ENCODE measurements at regions not wholly inside any gene's neighbourhood (a gene's known extent, or its start where the extent isn't known, plus 50 kb on each side); places are given as distances from the start of the nearest gene placed in this dataset.
A peak's percentile ranks its signal among the peaks of the same experiment; 100 is the strongest.

GRCh38 chr4:63922146-63922545 lies 487.1 kb downstream of the TECRL start:
- BruUV-seq (replicated peaks): no TSS peak
- no peaks in the 10 kb centered on the region for H3K9me3 ChIP-seq (ENCODE audit: control insufficient read depth, insufficient read depth, low read depth, low read length)
- in situ Hi-C loops (cut with HindIII; ENCODE audit: low pct_unique_long_range_greater_than_20kb, low sequenced_read_pairs): no loop called here
- TF ChIP-seq POLR2AphosphoS5 (IDR thresholded peaks at IDR 0.05; ENCODE audit: low read depth, low read length) (no peak), CTCF (IDR thresholded peaks at IDR 0.05) (no peak), TCF7L2 (IDR thresholded peaks at IDR 0.05; ENCODE audit: low read depth, low read length) (no peak), SIN3A (IDR thresholded peaks at IDR 0.05; ENCODE audit: borderline replicate concordance, insufficient read depth, low read depth, low read length) (no peak), REST (IDR thresholded peaks at IDR 0.05; ENCODE audit: insufficient read depth in 1 of 2, low read depth in 2 of 2, low read length in 1 of 2) (no peak)
- H3K27me3 ChIP-seq (ENCODE audit: control insufficient read depth, insufficient read depth, low read length): no peaks in the 10 kb centered on the region
- no peak overlapping the region for H3K27ac ChIP-seq (ENCODE audit: low read length)
- ChIA-PET CTCF (no interaction called here), POLR2A (no interaction called here)
- no peaks in the 10 kb centered on the region; the same call in 1 of the 2 replicates for H3K4me1 ChIP-seq (ENCODE audit: control insufficient read depth, insufficient read depth, low read length)
- H3K36me3 ChIP-seq (ENCODE audit: control insufficient read depth, insufficient read depth, low read length): no peaks in the 10 kb centered on the region
- intact Hi-C loops (cut with micrococcal nuclease; ENCODE audit: unreplicated experiment): no loop called here
- no peak for DNase-seq (ENCODE audit: low read depth, low spot score)
- peak overlapping the region in 1 of 2 experiments; percentile 5; a peak in 1 of 4 replicates for H3K4me3 ChIP-seq (ENCODE audit: low read depth in 2 of 2, low read length in 2 of 2)
- ATAC-seq: no peak

- DNase-seq (ENCODE audit: low read depth, low spot score) (no peak), ATAC-seq (no peak)
- no peak overlapping the region for H3K27ac ChIP-seq (ENCODE audit: low read length)
- intact Hi-C loops (cut with micrococcal nuclease; ENCODE audit: unreplicated experiment): no loop called here
- H3K4me1 ChIP-seq (ENCODE audit: control insufficient read depth, insufficient read depth, low read length): no peaks in the 10 kb centered on the region; the same call in 1 of the 2 replicates
- TF ChIP-seq SIN3A (IDR thresholded peaks at IDR 0.05; ENCODE audit: borderline replicate concordance, insufficient read depth, low read depth, low read length) (no peak), REST (IDR thresholded peaks at IDR 0.05; ENCODE audit: insufficient read depth in 1 of 2, low read depth in 2 of 2, low read length in 1 of 2) (no peak), POLR2AphosphoS5 (IDR thresholded peaks at IDR 0.05; ENCODE audit: low read depth, low read length) (no peak), CTCF (IDR thresholded peaks at IDR 0.05) (no peak), TCF7L2 (IDR thresholded peaks at IDR 0.05; ENCODE audit: low read depth, low read length) (no peak)
- CTCF ChIA-PET: no interaction called here
- in situ Hi-C loops (cut with HindIII; ENCODE audit: low pct_unique_long_range_greater_than_20kb, low sequenced_read_pairs): no loop called here
- H3K36me3 ChIP-seq (ENCODE audit: control insufficient read depth, insufficient read depth, low read length): no peaks in the 10 kb centered on the region
- POLR2A ChIA-PET: no interaction called here
- no TSS peak for BruUV-seq (replicated peaks)
- H3K9me3 ChIP-seq (ENCODE audit: control insufficient read depth, insufficient read depth, low read depth, low read length): no peaks in the 10 kb centered on the region
- H3K27me3 ChIP-seq (ENCODE audit: control insufficient read depth, insufficient read depth, low read length): no peaks in the 10 kb centered on the region
- H3K4me3 ChIP-seq (ENCODE audit: low read depth in 2 of 2, low read length in 2 of 2): peak overlapping the region in 1 of 2 experiments; percentile 5; a peak in 1 of 4 replicates
These were observed 487.7 kb downstream of the TECRL start for GRCh38 chr4:63921561-63921960.

Data from Panc1 (cell line).